ENCODE measurements at regions not wholly inside any gene's neighbourhood (a gene's known extent, or its start where the extent isn't known, plus 50 kb on each side); places are given as distances from the start of the nearest gene placed in this dataset.

- DNase-seq (ENCODE audit: missing footprints) (no peak), ATAC-seq (no peak)
- intact Hi-C loops (cut with DNase I) = no loop called here
Measured at GRCh38 chr21:36646011-36646410, 52.9 kb upstream of the SIM2 start.

- DNase-seq (ENCODE audit: missing footprints) (no peak), ATAC-seq (no peak)
- intact Hi-C loops (cut with DNase I) = no loop called here
Measured at GRCh38 chr21:36646645-36647044, 52.3 kb upstream of the SIM2 start.

- intact Hi-C loops (cut with DNase I) = no loop called here
- DNase-seq (ENCODE audit: missing footprints) = no peak
- ATAC-seq = no peak
Measured at GRCh38 chr21:36647279-36648093, 51.4 kb upstream of the SIM2 start.
